A549 (cell line): ENCODE measurements at regions not wholly inside any gene's neighbourhood (a gene's known extent, or its start where the extent isn't known, plus 50 kb on each side); places are given as distances from the start of the nearest gene placed in this dataset.

Experiments
- ATAC-seq, 2 experiments: fragments of 200-7000 bp in 1 of 2; fragments of >200 bp in 1 of 2; cut with Nextera tagmentation in 1 of 2; cut with Tn5 transposase in 1 of 2; 3 replicates each; pipeline versions ENCODE4 v1.8.0 to v1.9.1; 2018 to 2020; ENCODE audit warnings: mild to moderate bottlenecking in 1 of 2, moderate library complexity in 1 of 2
- CTCF ChIA-PET: fragments of 300-600 bp; sonication (Branson Sonifier 250); formaldehyde crosslinking; extraction: SDS; loops from one replicate; lab custom pipeline; 2021; ENCODE audit warnings: antibody characterized with exemption, inconsistent platforms; lab: Yijun Ruan, JAX
- POLR2A ChIA-PET: fragments of 350-600 bp; formaldehyde crosslinking; extraction: SDS; loops from one replicate; lab custom pipeline; 2021; ENCODE audit warnings: antibody characterized with exemption, inconsistent platforms; lab: Yijun Ruan, JAX
- DNase-seq, 2 experiments: peaks; one replicate each; pipeline versions ENCODE4 v3.0.0 to v3.0.0-alpha.2; 2011 to 2016; ENCODE audit warnings: low read depth in 1 of 2, low spot score in 1 of 2
- FAIRE-seq: peaks from 2 replicates; lab custom pipeline; 2011; peaks lifted over from hg19 to GRCh38; lab: Jason Lieb, UNC
- H3K27ac ChIP-seq, 2 experiments: fragments of >200 bp; sonication (Bioruptor Twin); formaldehyde crosslinking; 3 replicates each; pipeline ENCODE4 v1.5.1; 2016 to 2017
- H3K4me1 ChIP-seq: fragments of >200 bp; sonication (Bioruptor Twin); formaldehyde crosslinking; 3 replicates; pipeline ENCODE4 v1.6.1; 2016
- H3K4me2 ChIP-seq: fragments of >200 bp; sonication (Bioruptor Twin); formaldehyde crosslinking; 3 replicates; pipeline ENCODE4 v1.6.1; 2016
- H3K4me3 ChIP-seq: fragments of >200 bp; sonication (Bioruptor Twin); formaldehyde crosslinking; 3 replicates; pipeline ENCODE4 v1.5.1; 2016
- H3K9me3 ChIP-seq: fragments of >200 bp; sonication (Bioruptor Twin); formaldehyde crosslinking; 3 replicates; pipeline ENCODE4 v1.6.1; 2016
- ATOH8 ChIP-seq: fragments of 250-450 bp; sonication (Bioruptor Pico); IDR thresholded peaks from 2 replicates; pipeline ENCODE4 v1.5.0; 2020; ENCODE audit warnings: low read depth, mild to moderate bottlenecking, moderate library complexity
- BHLHE40 ChIP-seq: IDR thresholded peaks from 2 replicates; pipeline ENCODE4 v1.6.1; 2012; ENCODE audit warnings: low read depth, low read length, inconsistent platforms
- CBX8 ChIP-seq: fragments of 200-600 bp; sonication (generic); IDR thresholded peaks from 2 replicates; pipeline ENCODE4 v1.6.1; 2016
- CHD4 ChIP-seq: fragments of 200-600 bp; sonication (generic); IDR thresholded peaks from 2 replicates; pipeline ENCODE4 v1.6.1; 2016; ENCODE audit warnings: antibody characterized with exemption, mild to moderate bottlenecking, borderline replicate concordance
- EHF ChIP-seq: fragments of 250-450 bp; sonication (Bioruptor Pico); IDR thresholded peaks from 2 replicates; pipeline ENCODE4 v1.5.0; 2020; ENCODE audit warnings: mild to moderate bottlenecking
- EHMT2 ChIP-seq: fragments of 200-600 bp; sonication (generic); IDR thresholded peaks from 2 replicates; pipeline ENCODE4 v1.6.1; 2016; ENCODE audit warnings: antibody characterized with exemption, low read depth, mild to moderate bottlenecking, moderate library complexity
- HDAC2 ChIP-seq: fragments of 200-600 bp; sonication (generic); IDR thresholded peaks from 2 replicates; pipeline ENCODE4 v1.6.1; 2016
- HMGXB4 ChIP-seq: fragments of 250-450 bp; sonication (Bioruptor Pico); IDR thresholded peaks from 2 replicates; pipeline ENCODE4 v1.5.0; 2021; ENCODE audit warnings: mild to moderate bottlenecking, moderate library complexity, borderline replicate concordance
- HOXB13 ChIP-seq: fragments of 250-450 bp; sonication (Bioruptor Pico); IDR thresholded peaks from 2 replicates; pipeline ENCODE4 v1.5.0; 2020; ENCODE audit warnings: low read depth, mild to moderate bottlenecking, moderate library complexity
- HOXB5 ChIP-seq: fragments of 250-450 bp; sonication (Bioruptor Pico); IDR thresholded peaks from 2 replicates; pipeline ENCODE4 v1.5.0; 2020; ENCODE audit warnings: mild to moderate bottlenecking, moderate library complexity
- JUN ChIP-seq, 2 experiments: fragments of >200 bp; sonication (Bioruptor Twin); formaldehyde crosslinking; IDR thresholded peaks; 2 replicates in 1 of 2; 3 replicates in 1 of 2; pipeline ENCODE4 v1.6.1; 2016 to 2017
- KDM5A ChIP-seq: fragments of 200-600 bp; sonication (generic); IDR thresholded peaks from 2 replicates; pipeline ENCODE4 v1.6.1; 2016; ENCODE audit warnings: antibody characterized with exemption, mild to moderate bottlenecking
- MYC ChIP-seq: IDR thresholded peaks from 2 replicates; pipeline ENCODE4 v1.6.1; 2012; ENCODE audit warnings: mild to moderate bottlenecking, inconsistent platforms, low read length, improper control_type of control experiment, borderline replicate concordance
- NFE2L2 ChIP-seq: fragments of 150-350 bp; conservative IDR thresholded peaks from 2 replicates; pipeline ENCODE4 v1.6.1; 2014; ENCODE audit warnings: low read length
- PBX3 ChIP-seq: IDR thresholded peaks from 2 replicates; pipeline ENCODE4 v1.6.1; 2012
- POLR2AphosphoS2 ChIP-seq: conservative IDR thresholded peaks from 2 replicates; pipeline ENCODE4 v1.6.1; 2012; ENCODE audit warnings: low read length, improper control_type of control experiment, inconsistent platforms
- RAD21 ChIP-seq, 2 experiments: fragments of >200 bp in 1 of 2; sonication (Bioruptor Twin) in 1 of 2; formaldehyde crosslinking in 1 of 2; IDR thresholded peaks in 1 of 2; conservative IDR thresholded peaks in 1 of 2; 2 replicates in 1 of 2; 3 replicates in 1 of 2; pipeline ENCODE4 v1.6.1; 2012 to 2018; ENCODE audit warnings: inconsistent platforms in 1 of 2
- RCOR1 ChIP-seq: fragments of 150-350 bp; IDR thresholded peaks from 2 replicates; pipeline ENCODE4 v1.6.1; 2014; ENCODE audit warnings: antibody characterized with exemption, low read length, low read depth
- RFX5 ChIP-seq: fragments of 450-650 bp; IDR thresholded peaks from 2 replicates; pipeline ENCODE4 v1.7.1; 2014; ENCODE audit warnings: antibody characterized with exemption, mild to moderate bottlenecking, moderate library complexity
- RNF2 ChIP-seq: fragments of 200-600 bp; sonication (generic); IDR thresholded peaks from 2 replicates; pipeline ENCODE4 v1.6.1; 2016; ENCODE audit warnings: low read depth, mild to moderate bottlenecking, antibody characterized with exemption, moderate library complexity, borderline replicate concordance
- SREBF2 ChIP-seq: fragments of 450-650 bp; IDR thresholded peaks from 2 replicates; pipeline ENCODE4 v1.6.1; 2014; ENCODE audit warnings: mild to moderate bottlenecking, moderate library complexity
- TP53 ChIP-seq: fragments of 250-450 bp; sonication (Bioruptor Pico); IDR thresholded peaks from 2 replicates; pipeline ENCODE4 v1.5.0; 2021; ENCODE audit warnings: mild to moderate bottlenecking, moderate library complexity
- WGBS: methylation state at CpG from one replicate; pipeline ENCODE4 v1.1.6; 2017; ENCODE audit errors: missing lambda C conversion rate; 5-methylcytosine and 5-hydroxymethylcytosine counted together
- TF ChIP-seq, protein P1 (sequence below): fragments of 450-650 bp; IDR thresholded peaks from 2 replicates; pipeline ENCODE4 v1.6.1; 2014; ENCODE audit warnings: antibody characterized with exemption
- TF ChIP-seq, protein P2 (sequence below): fragments of >200 bp; sonication (Bioruptor Twin); formaldehyde crosslinking; IDR thresholded peaks from 3 replicates; pipeline ENCODE4 v1.6.1; 2016

DNA sequence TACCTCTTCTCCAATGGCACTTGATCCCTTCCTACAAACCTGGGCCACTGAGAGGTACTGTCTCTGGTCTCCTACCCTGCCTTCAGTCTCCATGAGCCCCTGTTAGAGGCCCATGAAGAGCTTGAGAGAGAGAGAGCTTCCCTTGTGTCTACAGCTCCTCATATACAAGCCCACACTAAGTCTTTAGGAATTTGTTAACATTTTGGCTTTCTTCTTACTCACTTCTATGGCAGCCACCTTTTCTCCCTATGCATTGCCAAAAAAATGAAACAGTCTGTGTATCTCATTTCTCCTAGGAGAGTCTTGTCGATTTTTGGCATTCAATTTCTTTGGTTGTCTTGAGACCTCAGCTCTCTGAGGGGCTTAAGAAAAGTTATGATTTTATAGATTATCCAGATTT, 90.9 kb upstream of the LNX1 start:
- CTCF ChIA-PET, result no interaction called here
- POLR2A ChIA-PET, result no interaction called here
- no peak for DNase-seq
- H3K9me3 ChIP-seq, result no peaks in the 10 kb centered on the region
- ATAC-seq, result no peak
- H3K4me2 ChIP-seq, result no peak overlapping the region
- TF ChIP-seq, protein P1, sequence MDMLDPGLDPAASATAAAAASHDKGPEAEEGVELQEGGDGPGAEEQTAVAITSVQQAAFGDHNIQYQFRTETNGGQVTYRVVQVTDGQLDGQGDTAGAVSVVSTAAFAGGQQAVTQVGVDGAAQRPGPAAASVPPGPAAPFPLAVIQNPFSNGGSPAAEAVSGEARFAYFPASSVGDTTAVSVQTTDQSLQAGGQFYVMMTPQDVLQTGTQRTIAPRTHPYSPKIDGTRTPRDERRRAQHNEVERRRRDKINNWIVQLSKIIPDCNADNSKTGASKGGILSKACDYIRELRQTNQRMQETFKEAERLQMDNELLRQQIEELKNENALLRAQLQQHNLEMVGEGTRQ, result no peak
- no peak for TF ChIP-seq CBX8
- no peaks in the 10 kb centered on the region for H3K4me1 ChIP-seq
- no peak for FAIRE-seq
- H3K27ac ChIP-seq, result no peak overlapping the region
- 6% methylated on average over 1 of the region's 1 CpG for WGBS
- no peak overlapping the region for H3K4me3 ChIP-seq

- ATAC-seq, result no peak
- TF ChIP-seq ATOH8 (CRISPR knock-in tag) (no peak), RCOR1 (no peak), BHLHE40 (no peak), JUN (IDR thresholded peaks at IDR 0.05) (no peak), HOXB5 (no peak), HOXB13 (no peak), EHF (CRISPR knock-in tag) (no peak), HMGXB4 (no peak), MYC (no peak), NFE2L2 (no peak)
- POLR2A ChIA-PET, result no interaction called here
- no peaks in the 10 kb centered on the region for H3K4me1 ChIP-seq
- no peak for DNase-seq
- H3K27ac ChIP-seq, result no peak overlapping the region
- WGBS, result 11% methylated on average over 1 of the region's 1 CpG
- no peak overlapping the region for H3K4me2 ChIP-seq
- CTCF ChIA-PET, result no interaction called here
- no peaks in the 10 kb centered on the region for H3K9me3 ChIP-seq
- H3K4me3 ChIP-seq, result no peak overlapping the region
- no peak for FAIRE-seq
Measured at GRCh38 chr4:53680598-53680997, 89.3 kb upstream of the LNX1 start.

GRCh38 chr4:53680168-53680567, 88.9 kb upstream of the LNX1 start:
- POLR2A ChIA-PET, result no interaction called here
- H3K9me3 ChIP-seq, result no peaks in the 10 kb centered on the region
- FAIRE-seq, result no peak
- no peak for DNase-seq
- 69% methylated on average over 2 of the region's 2 CpGs for WGBS
- no peak overlapping the region for H3K27ac ChIP-seq
- ATAC-seq, result no peak
- TF ChIP-seq TP53 (CRISPR knock-in tag) (no peak), CHD4 (no peak), HDAC2 (no peak), CBX8 (no peak), POLR2AphosphoS2 (no peak), KDM5A (no peak), PBX3 (no peak), HOXB13 (no peak), RFX5 (no peak), JUN (IDR thresholded peaks at IDR 0.05) (no peak), SREBF2 (no peak), MYC (no peak), ATOH8 (CRISPR knock-in tag) (no peak), RNF2 (no peak), EHMT2 (no peak), RAD21 (conservative IDR thresholded peaks at IDR 0.05 in 1 of 2, IDR thresholded peaks at IDR 0.05 in 1 of 2) (no peak)
- TF ChIP-seq, protein P2, sequence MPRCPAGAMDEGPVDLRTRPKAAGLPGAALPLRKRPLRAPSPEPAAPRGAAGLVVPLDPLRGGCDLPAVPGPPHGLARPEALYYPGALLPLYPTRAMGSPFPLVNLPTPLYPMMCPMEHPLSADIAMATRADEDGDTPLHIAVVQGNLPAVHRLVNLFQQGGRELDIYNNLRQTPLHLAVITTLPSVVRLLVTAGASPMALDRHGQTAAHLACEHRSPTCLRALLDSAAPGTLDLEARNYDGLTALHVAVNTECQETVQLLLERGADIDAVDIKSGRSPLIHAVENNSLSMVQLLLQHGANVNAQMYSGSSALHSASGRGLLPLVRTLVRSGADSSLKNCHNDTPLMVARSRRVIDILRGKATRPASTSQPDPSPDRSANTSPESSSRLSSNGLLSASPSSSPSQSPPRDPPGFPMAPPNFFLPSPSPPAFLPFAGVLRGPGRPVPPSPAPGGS, result no peak
- TF ChIP-seq, all 56 proteins: peak for 0
- CTCF ChIA-PET, result no interaction called here
- Histone ChIP-seq H3K4me2 (no peak overlapping the region), H3K4me3 (no peak overlapping the region), H3K4me1 (no peaks in the 10 kb centered on the region)
